CD1c-positive myeloid dendritic cell (primary cell): ENCODE measurements at regions not wholly inside any gene's neighbourhood (a gene's known extent, or its start where the extent isn't known, plus 50 kb on each side); places are given as distances from the start of the nearest gene placed in this dataset.

Source experiments
- DNase-seq: peaks from one replicate; pipeline ENCODE4 v3.0.0-alpha.2; 2016; ENCODE audit errors: extremely low spot score

GRCh38 chr10:90674928-90675327, 182.9 kb downstream of the HTR7 start:
- DNase-seq: no peak

- DNase-seq: no peak
These were observed 182.2 kb downstream of the HTR7 start for GRCh38 chr10:90675621-90676020.
